OCI-LY1 (cell line): ENCODE measurements at regions not wholly inside any gene's neighbourhood (a gene's known extent, or its start where the extent isn't known, plus 50 kb on each side); places are given as distances from the start of the nearest gene placed in this dataset.

ENCODE experiments used
- EZH2 ChIP-seq: fragments of 200-600 bp; sonication (generic), shearing (Covaris generic); IDR thresholded peaks from 2 replicates; pipeline ENCODE4 v1.8.0; 2017; ENCODE audit warnings: borderline replicate concordance, mixed run types, mild to moderate bottlenecking, antibody characterized with exemption, low read length, moderate library complexity, mixed read lengths
- TF ChIP-seq, protein P1 (sequence below): fragments of 200-600 bp; sonication (generic), shearing (Covaris generic); IDR thresholded peaks from 2 replicates; pipeline ENCODE4 v1.5.1; 2017; ENCODE audit warnings: mild to moderate bottlenecking, antibody characterized with exemption, low read length, moderate library complexity, mixed read lengths

DNA sequence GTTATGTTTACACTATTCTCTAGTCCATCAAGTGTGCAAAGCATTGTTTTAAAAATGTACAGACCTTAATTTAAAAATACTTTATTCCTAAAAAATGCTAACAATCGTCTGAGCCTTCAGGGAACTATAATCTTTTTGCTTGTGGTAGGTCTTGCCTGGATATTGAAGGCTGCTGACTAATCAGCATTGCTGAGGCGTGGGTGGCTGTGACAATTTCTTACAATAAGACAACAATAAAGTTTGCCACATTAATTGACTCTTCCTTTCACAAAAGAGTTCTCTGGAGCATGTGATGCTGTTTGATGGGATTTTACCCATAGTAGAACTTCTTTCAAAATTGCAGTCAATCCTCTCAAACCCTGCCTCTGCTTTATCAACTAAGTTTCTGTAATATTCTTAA lies 384.0 kb upstream of the TGFBR2 start:
- TF ChIP-seq, protein P1, sequence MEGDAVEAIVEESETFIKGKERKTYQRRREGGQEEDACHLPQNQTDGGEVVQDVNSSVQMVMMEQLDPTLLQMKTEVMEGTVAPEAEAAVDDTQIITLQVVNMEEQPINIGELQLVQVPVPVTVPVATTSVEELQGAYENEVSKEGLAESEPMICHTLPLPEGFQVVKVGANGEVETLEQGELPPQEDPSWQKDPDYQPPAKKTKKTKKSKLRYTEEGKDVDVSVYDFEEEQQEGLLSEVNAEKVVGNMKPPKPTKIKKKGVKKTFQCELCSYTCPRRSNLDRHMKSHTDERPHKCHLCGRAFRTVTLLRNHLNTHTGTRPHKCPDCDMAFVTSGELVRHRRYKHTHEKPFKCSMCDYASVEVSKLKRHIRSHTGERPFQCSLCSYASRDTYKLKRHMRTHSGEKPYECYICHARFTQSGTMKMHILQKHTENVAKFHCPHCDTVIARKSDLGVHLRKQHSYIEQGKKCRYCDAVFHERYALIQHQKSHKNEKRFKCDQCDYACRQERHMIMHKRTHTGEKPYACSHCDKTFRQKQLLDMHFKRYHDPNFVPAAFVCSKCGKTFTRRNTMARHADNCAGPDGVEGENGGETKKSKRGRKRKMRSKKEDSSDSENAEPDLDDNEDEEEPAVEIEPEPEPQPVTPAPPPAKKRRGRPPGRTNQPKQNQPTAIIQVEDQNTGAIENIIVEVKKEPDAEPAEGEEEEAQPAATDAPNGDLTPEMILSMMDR, result no peak
- TF ChIP-seq EZH2, result no peak
